ENCODE measurements at regions not wholly inside any gene's neighbourhood (a gene's known extent, or its start where the extent isn't known, plus 50 kb on each side); places are given as distances from the start of the nearest gene placed in this dataset.

DNA sequence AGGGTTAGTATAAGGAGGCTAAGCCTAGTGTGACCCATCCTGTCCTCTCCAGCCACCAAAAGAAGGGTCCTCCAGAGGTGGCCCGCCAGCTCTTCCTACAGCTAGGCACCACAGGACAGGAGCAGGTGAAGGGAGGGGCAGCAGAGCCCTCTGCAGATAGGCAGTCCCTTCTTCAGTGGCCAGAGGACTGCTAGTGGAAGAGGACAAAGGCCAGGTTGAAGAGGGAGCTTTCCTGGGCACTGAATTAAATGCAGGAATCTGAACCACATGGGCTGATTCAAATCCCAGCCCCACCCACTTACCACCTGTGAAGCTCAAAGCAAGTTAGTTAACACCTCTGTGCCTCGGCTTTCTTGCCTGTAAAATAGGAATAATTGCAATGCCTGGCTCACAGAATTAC, 409.5 kb downstream of the NXPE2 start:
- Histone ChIP-seq H3K4me3 (ENCODE audit: low read depth in 2 of 2, low read length in 1 of 2) (no peak overlapping the region), H3K9ac (no peak overlapping the region), H3K4me1 (ENCODE audit: control insufficient read depth in 1 of 2, insufficient read depth in 2 of 2, low read depth in 1 of 2, low read length in 1 of 2) (peaks cover 0 to 23% of the 10 kb centered on the region in 2 experiments; a peak in 2 of 4 replicates), H3K9me3 (no peaks in the 10 kb centered on the region), H3K79me2 (ENCODE audit: insufficient read depth) (no peaks in the 10 kb centered on the region), H3K4me2 (no peak overlapping the region), H3F3A (replicated peaks; ENCODE audit: insufficient read depth) (no peaks in the 10 kb centered on the region), H2AFZ (ENCODE audit: low read depth) (no peak overlapping the region), H3K36me3 (replicated peaks in 1 of 2; ENCODE audit: control insufficient read depth in 1 of 2, insufficient read depth in 2 of 2, low read length in 1 of 2) (no peaks in the 10 kb centered on the region), H4K20me1 (ENCODE audit: insufficient read depth) (no peaks in the 10 kb centered on the region), H3K27ac (ENCODE audit: low read depth in 2 of 2, low read length in 1 of 2) (no peak overlapping the region), H3K27me3 (ENCODE audit: insufficient read depth) (no peaks in the 10 kb centered on the region), H3K9me2 (no peaks in the 10 kb centered on the region)
- TF ChIP-seq, protein P1, sequence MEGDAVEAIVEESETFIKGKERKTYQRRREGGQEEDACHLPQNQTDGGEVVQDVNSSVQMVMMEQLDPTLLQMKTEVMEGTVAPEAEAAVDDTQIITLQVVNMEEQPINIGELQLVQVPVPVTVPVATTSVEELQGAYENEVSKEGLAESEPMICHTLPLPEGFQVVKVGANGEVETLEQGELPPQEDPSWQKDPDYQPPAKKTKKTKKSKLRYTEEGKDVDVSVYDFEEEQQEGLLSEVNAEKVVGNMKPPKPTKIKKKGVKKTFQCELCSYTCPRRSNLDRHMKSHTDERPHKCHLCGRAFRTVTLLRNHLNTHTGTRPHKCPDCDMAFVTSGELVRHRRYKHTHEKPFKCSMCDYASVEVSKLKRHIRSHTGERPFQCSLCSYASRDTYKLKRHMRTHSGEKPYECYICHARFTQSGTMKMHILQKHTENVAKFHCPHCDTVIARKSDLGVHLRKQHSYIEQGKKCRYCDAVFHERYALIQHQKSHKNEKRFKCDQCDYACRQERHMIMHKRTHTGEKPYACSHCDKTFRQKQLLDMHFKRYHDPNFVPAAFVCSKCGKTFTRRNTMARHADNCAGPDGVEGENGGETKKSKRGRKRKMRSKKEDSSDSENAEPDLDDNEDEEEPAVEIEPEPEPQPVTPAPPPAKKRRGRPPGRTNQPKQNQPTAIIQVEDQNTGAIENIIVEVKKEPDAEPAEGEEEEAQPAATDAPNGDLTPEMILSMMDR (IDR thresholded peaks at IDR 0.05), result no peak
- TF ChIP-seq ELF1 (IDR thresholded peaks at IDR 0.05), result no peak
- no peak for TF ChIP-seq FOXJ3 (CRISPR knock-in tag; IDR thresholded peaks at IDR 0.05)
- no peak for TF ChIP-seq POLR2AphosphoS5 (IDR thresholded peaks at IDR 0.05; ENCODE audit: low read depth, low read length)
- TF ChIP-seq FOSL2 (IDR thresholded peaks at IDR 0.05; ENCODE audit: borderline replicate concordance, low read depth), result no peak
- WGBS (ENCODE audit: low lambda C conversion rate), result 20% methylated on average over 1 of the region's 2 CpGs
- DNase-seq, result no peak
- POLR2A ChIA-PET, result interaction anchor here (0.7 kb wide), 1 partner anchor 77 kb away, joined by 3 read pairs; no protein-coding TSS in a partner anchor
- CTCF ChIA-PET, result interaction anchor here (1.4 kb wide), 1 partner anchor 128 kb away, joined by 3 read pairs; no protein-coding TSS in a partner anchor

DNA sequence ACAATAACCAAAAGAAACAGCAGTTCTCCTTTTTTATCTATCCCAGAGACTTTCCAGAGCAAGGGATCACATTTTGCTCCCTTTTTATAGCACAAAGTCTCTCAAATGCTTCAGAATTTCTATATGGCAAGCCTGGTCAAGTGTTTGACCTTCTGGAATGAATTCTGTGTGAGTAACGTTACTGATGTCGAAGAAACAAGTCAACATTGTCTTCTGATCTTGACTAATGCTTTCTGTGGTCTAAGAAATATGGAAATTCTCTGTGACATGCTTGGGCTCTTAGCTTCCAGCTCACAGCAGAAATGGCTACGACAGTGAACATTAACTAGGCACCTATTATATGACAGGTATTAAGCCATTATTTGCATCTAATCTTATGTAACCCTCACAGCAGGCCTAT, 411.7 kb downstream of the CADM1 start:
- no peaks in the 10 kb centered on the region for H3K79me2 ChIP-seq (ENCODE audit: insufficient read depth)
- H3K4me3 ChIP-seq (ENCODE audit: low read depth in 2 of 2, low read length in 1 of 2), result no peak overlapping the region
- ChIA-PET CTCF (no interaction called here), POLR2A (no interaction called here)
- no peak overlapping the region for H3K4me2 ChIP-seq
- 12% methylated on average over 3 of the region's 3 CpGs for WGBS (ENCODE audit: low lambda C conversion rate)
- H3K27ac ChIP-seq (ENCODE audit: low read depth in 2 of 2, low read length in 1 of 2), result no peak overlapping the region
- H3K27me3 ChIP-seq (ENCODE audit: insufficient read depth), result no peaks in the 10 kb centered on the region
- H3K36me3 ChIP-seq (replicated peaks in 1 of 2; ENCODE audit: control insufficient read depth in 1 of 2, insufficient read depth in 2 of 2, low read length in 1 of 2), result no peaks in the 10 kb centered on the region
- H3F3A ChIP-seq (replicated peaks; ENCODE audit: insufficient read depth), result no peaks in the 10 kb centered on the region
- TF ChIP-seq ELF1 (IDR thresholded peaks at IDR 0.05) (no peak), POLR2AphosphoS5 (IDR thresholded peaks at IDR 0.05; ENCODE audit: low read depth, low read length) (no peak), MXI1 (IDR thresholded peaks at IDR 0.05; ENCODE audit: low read depth, low read length) (no peak), SMC3 (IDR thresholded peaks at IDR 0.05; ENCODE audit: low read depth, low read length) (no peak), NRF1 (IDR thresholded peaks at IDR 0.05; ENCODE audit: low read depth, low read length) (no peak), TCF12 (IDR thresholded peaks at IDR 0.05) (no peak), RFX5 (IDR thresholded peaks at IDR 0.05; ENCODE audit: low read length) (no peak)
- TF ChIP-seq, protein P2, sequence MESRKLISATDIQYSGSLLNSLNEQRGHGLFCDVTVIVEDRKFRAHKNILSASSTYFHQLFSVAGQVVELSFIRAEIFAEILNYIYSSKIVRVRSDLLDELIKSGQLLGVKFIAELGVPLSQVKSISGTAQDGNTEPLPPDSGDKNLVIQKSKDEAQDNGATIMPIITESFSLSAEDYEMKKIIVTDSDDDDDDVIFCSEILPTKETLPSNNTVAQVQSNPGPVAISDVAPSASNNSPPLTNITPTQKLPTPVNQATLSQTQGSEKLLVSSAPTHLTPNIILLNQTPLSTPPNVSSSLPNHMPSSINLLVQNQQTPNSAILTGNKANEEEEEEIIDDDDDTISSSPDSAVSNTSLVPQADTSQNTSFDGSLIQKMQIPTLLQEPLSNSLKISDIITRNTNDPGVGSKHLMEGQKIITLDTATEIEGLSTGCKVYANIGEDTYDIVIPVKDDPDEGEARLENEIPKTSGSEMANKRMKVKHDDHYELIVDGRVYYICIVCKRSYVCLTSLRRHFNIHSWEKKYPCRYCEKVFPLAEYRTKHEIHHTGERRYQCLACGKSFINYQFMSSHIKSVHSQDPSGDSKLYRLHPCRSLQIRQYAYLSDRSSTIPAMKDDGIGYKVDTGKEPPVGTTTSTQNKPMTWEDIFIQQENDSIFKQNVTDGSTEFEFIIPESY (IDR thresholded peaks at IDR 0.05; ENCODE audit: borderline replicate concordance, low read depth), result no peak
- TF ChIP-seq, protein P3, sequence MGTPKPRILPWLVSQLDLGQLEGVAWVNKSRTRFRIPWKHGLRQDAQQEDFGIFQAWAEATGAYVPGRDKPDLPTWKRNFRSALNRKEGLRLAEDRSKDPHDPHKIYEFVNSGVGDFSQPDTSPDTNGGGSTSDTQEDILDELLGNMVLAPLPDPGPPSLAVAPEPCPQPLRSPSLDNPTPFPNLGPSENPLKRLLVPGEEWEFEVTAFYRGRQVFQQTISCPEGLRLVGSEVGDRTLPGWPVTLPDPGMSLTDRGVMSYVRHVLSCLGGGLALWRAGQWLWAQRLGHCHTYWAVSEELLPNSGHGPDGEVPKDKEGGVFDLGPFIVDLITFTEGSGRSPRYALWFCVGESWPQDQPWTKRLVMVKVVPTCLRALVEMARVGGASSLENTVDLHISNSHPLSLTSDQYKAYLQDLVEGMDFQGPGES (IDR thresholded peaks at IDR 0.05; ENCODE audit: low read depth, low read length), result no peak
- TF ChIP-seq, protein P4, sequence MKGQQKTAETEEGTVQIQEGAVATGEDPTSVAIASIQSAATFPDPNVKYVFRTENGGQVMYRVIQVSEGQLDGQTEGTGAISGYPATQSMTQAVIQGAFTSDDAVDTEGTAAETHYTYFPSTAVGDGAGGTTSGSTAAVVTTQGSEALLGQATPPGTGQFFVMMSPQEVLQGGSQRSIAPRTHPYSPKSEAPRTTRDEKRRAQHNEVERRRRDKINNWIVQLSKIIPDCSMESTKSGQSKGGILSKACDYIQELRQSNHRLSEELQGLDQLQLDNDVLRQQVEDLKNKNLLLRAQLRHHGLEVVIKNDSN (IDR thresholded peaks at IDR 0.05; ENCODE audit: borderline replicate concordance, low read depth), result no peak
- TF ChIP-seq, protein P5, sequence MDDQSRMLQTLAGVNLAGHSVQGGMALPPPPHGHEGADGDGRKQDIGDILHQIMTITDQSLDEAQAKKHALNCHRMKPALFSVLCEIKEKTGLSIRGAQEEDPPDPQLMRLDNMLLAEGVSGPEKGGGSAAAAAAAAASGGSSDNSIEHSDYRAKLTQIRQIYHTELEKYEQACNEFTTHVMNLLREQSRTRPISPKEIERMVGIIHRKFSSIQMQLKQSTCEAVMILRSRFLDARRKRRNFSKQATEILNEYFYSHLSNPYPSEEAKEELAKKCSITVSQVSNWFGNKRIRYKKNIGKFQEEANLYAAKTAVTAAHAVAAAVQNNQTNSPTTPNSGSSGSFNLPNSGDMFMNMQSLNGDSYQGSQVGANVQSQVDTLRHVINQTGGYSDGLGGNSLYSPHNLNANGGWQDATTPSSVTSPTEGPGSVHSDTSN (IDR thresholded peaks at IDR 0.05), result no peak
- H3K4me1 ChIP-seq (ENCODE audit: control insufficient read depth in 1 of 2, insufficient read depth in 2 of 2, low read depth in 1 of 2, low read length in 1 of 2), result no peaks in the 10 kb centered on the region; a peak in 1 of 4 replicates
- no peak for DNase-seq
- H3K9me3 ChIP-seq, result no peaks in the 10 kb centered on the region
- no peak overlapping the region for H3K9ac ChIP-seq
- no peak overlapping the region for H2AFZ ChIP-seq (ENCODE audit: low read depth)
- H4K20me1 ChIP-seq (ENCODE audit: insufficient read depth), result no peaks in the 10 kb centered on the region
- H3K9me2 ChIP-seq, result no peaks in the 10 kb centered on the region
